ENCODE measurements at regions not wholly inside any gene's neighbourhood (a gene's known extent, or its start where the extent isn't known, plus 50 kb on each side); places are given as distances from the start of the nearest gene placed in this dataset.

DNA sequence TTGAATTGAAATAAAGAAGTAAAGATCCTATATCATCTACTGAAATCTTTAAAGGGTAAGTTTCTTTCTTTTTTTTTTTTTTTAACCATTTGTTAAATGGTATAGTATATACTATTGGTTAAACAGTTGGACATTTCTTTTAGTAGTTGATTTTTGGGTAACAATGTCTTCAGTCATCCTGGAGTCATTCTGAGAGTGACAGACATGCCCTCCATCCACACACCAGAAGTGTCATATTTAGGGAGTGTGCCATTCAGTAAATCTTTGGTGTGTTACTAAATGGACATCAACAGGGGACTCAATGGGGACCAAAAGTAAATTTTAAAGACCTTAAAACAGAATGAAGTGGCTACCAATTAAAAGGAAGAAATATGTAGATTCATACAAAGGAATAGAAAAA, 50.8 kb upstream of the SLC39A10 start:
- H3K9me2 ChIP-seq (ENCODE audit: insufficient read depth), result no peaks in the 10 kb centered on the region
- H4K20me1 ChIP-seq (ENCODE audit: insufficient read depth), result no peaks in the 10 kb centered on the region
- H3K36me3 ChIP-seq (ENCODE audit: low read depth), result no peaks in the 10 kb centered on the region
- peaks cover 3% of the 10 kb centered on the region for H3K4me1 ChIP-seq (replicated peaks; ENCODE audit: insufficient read depth)
- no peak for DNase-seq
- no peak overlapping the region for H3K27ac ChIP-seq
- H3F3A ChIP-seq (ENCODE audit: insufficient read depth, low read depth), result no peaks in the 10 kb centered on the region
- CTCF ChIA-PET, result no interaction called here
- POLR2A ChIA-PET (ENCODE audit: unreplicated experiment), result no interaction called here
- intact Hi-C loops (cut with micrococcal nuclease; ENCODE audit: unreplicated experiment), result no loop called here
- H3K9me3 ChIP-seq (ENCODE audit: insufficient read depth, low read depth), result no peaks in the 10 kb centered on the region
- no peak overlapping the region for H3K4me2 ChIP-seq
- H3K79me2 ChIP-seq (ENCODE audit: low read depth), result no peaks in the 10 kb centered on the region
- TF ChIP-seq CTCF (conservative IDR thresholded peaks at IDR 0.05) (no peak), EZH2 (IDR thresholded peaks at IDR 0.05; ENCODE audit: low read depth) (no peak)
- no peak overlapping the region for H3K4me3 ChIP-seq
- no TSS peak for BruUV-seq (replicated peaks)
- no peak overlapping the region for H2AFZ ChIP-seq
- no peaks in the 10 kb centered on the region for H3K27me3 ChIP-seq (ENCODE audit: insufficient read depth, low read depth)

- Histone ChIP-seq H3K79me2 (ENCODE audit: low read depth) (no peaks in the 10 kb centered on the region), H2AFZ (no peak overlapping the region), H3F3A (ENCODE audit: insufficient read depth, low read depth) (no peaks in the 10 kb centered on the region), H3K4me2 (no peak overlapping the region), H3K9me3 (ENCODE audit: insufficient read depth, low read depth) (no peaks in the 10 kb centered on the region), H4K20me1 (ENCODE audit: insufficient read depth) (no peaks in the 10 kb centered on the region), H3K27ac (no peak overlapping the region), H3K4me3 (no peak overlapping the region), H3K4me1 (replicated peaks; ENCODE audit: insufficient read depth) (peaks cover 14% of the 10 kb centered on the region), H3K36me3 (ENCODE audit: low read depth) (no peaks in the 10 kb centered on the region), H3K9me2 (ENCODE audit: insufficient read depth) (no peaks in the 10 kb centered on the region), H3K27me3 (ENCODE audit: insufficient read depth, low read depth) (no peaks in the 10 kb centered on the region)
- POLR2A ChIA-PET (ENCODE audit: unreplicated experiment), result no interaction called here
- TF ChIP-seq CTCF (conservative IDR thresholded peaks at IDR 0.05) (no peak), EZH2 (IDR thresholded peaks at IDR 0.05; ENCODE audit: low read depth) (no peak)
- intact Hi-C loops (cut with micrococcal nuclease; ENCODE audit: unreplicated experiment), result no loop called here
- no TSS peak for BruUV-seq (replicated peaks)
- CTCF ChIA-PET, result no interaction called here
- DNase-seq, result no peak
Observed at GRCh38 chr2:195604706-195605105, 52.3 kb upstream of the SLC39A10 start.

DNA sequence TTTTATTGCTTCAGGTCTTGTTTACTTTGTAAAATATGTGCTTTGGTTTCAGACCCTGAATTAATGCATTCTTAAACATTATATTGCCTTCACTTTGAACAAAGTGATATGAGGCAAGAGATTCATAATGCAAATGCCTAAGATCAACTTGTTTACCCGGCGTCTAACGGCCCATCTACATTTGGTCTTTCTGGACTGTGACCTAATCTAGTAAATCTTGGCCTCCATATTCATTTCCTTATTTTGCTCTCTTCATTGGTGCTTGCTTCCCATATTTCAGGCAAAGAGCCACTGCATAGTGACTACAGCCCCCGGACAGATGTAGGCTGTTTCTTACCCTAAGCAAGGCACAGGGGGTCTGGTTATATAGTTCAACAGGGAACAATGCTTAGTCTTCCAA, 53.0 kb upstream of the SLC39A10 start:
- no TSS peak for BruUV-seq (replicated peaks)
- Histone ChIP-seq H3K27me3 (ENCODE audit: insufficient read depth, low read depth) (no peaks in the 10 kb centered on the region), H3F3A (ENCODE audit: insufficient read depth, low read depth) (no peaks in the 10 kb centered on the region), H3K4me2 (no peak overlapping the region), H3K27ac (no peak overlapping the region), H3K36me3 (ENCODE audit: low read depth) (no peaks in the 10 kb centered on the region), H3K4me1 (replicated peaks; ENCODE audit: insufficient read depth) (peaks cover 14% of the 10 kb centered on the region), H3K9me3 (ENCODE audit: insufficient read depth, low read depth) (no peaks in the 10 kb centered on the region), H3K9me2 (ENCODE audit: insufficient read depth) (no peaks in the 10 kb centered on the region), H4K20me1 (ENCODE audit: insufficient read depth) (no peaks in the 10 kb centered on the region), H3K4me3 (no peak overlapping the region), H2AFZ (no peak overlapping the region), H3K79me2 (ENCODE audit: low read depth) (no peaks in the 10 kb centered on the region)
- CTCF ChIA-PET, result no interaction called here
- intact Hi-C loops (cut with micrococcal nuclease; ENCODE audit: unreplicated experiment), result no loop called here
- TF ChIP-seq EZH2 (IDR thresholded peaks at IDR 0.05; ENCODE audit: low read depth) (no peak), CTCF (conservative IDR thresholded peaks at IDR 0.05) (no peak)
- POLR2A ChIA-PET (ENCODE audit: unreplicated experiment), result no interaction called here
- no peak for DNase-seq

Measured in PC-9 (cell line).